ENCODE measurements at regions not wholly inside any gene's neighbourhood (a gene's known extent, or its start where the extent isn't known, plus 50 kb on each side); places are given as distances from the start of the nearest gene placed in this dataset.

GRCh38 chr16:86030116-86030515, 131.2 kb downstream of the IRF8 start:
- H3K36me3 ChIP-seq (ENCODE audit: insufficient read depth, low read length) = no peaks in the 10 kb centered on the region
- H3K79me2 ChIP-seq (ENCODE audit: insufficient read depth, low read length) = no peaks in the 10 kb centered on the region
- H4K20me1 ChIP-seq (ENCODE audit: insufficient read depth, low read length) = no peaks in the 10 kb centered on the region

GRCh38 chr16:86031141-86031678, 132.2 kb downstream of the IRF8 start:
- H3K27me3 ChIP-seq (ENCODE audit: insufficient read depth, low read length) = peaks cover 24% of the 10 kb centered on the region
- no peak for DNase-seq (ENCODE audit: insufficient read length, low spot score, missing footprints)
- H3K27ac ChIP-seq (ENCODE audit: low read depth, low read length) = no peak overlapping the region
- H2AFZ ChIP-seq (ENCODE audit: low read length) = no peak overlapping the region
- H4K20me1 ChIP-seq (ENCODE audit: insufficient read depth, low read length) = no peaks in the 10 kb centered on the region
- H3K4me3 ChIP-seq (ENCODE audit: insufficient read depth, low read length) = no peak overlapping the region
- H3K36me3 ChIP-seq (ENCODE audit: insufficient read depth, low read length) = no peaks in the 10 kb centered on the region
- TF ChIP-seq, protein P1, sequence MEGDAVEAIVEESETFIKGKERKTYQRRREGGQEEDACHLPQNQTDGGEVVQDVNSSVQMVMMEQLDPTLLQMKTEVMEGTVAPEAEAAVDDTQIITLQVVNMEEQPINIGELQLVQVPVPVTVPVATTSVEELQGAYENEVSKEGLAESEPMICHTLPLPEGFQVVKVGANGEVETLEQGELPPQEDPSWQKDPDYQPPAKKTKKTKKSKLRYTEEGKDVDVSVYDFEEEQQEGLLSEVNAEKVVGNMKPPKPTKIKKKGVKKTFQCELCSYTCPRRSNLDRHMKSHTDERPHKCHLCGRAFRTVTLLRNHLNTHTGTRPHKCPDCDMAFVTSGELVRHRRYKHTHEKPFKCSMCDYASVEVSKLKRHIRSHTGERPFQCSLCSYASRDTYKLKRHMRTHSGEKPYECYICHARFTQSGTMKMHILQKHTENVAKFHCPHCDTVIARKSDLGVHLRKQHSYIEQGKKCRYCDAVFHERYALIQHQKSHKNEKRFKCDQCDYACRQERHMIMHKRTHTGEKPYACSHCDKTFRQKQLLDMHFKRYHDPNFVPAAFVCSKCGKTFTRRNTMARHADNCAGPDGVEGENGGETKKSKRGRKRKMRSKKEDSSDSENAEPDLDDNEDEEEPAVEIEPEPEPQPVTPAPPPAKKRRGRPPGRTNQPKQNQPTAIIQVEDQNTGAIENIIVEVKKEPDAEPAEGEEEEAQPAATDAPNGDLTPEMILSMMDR (IDR thresholded peaks at IDR 0.05; ENCODE audit: extremely low read depth, low read depth, low read length) = no peak
- no peak overlapping the region for H3K4me2 ChIP-seq (ENCODE audit: insufficient read depth, low read length)
- H3K4me1 ChIP-seq (ENCODE audit: insufficient read depth, low read length) = no peaks in the 10 kb centered on the region
- H3K9me3 ChIP-seq (ENCODE audit: low read depth, low read length) = no peaks in the 10 kb centered on the region
- no peaks in the 10 kb centered on the region for H3K79me2 ChIP-seq (ENCODE audit: insufficient read depth, low read length)

More at GRCh38 chr16:86030116-86030515, 131.2 kb downstream of the IRF8 start:
- peaks cover 24% of the 10 kb centered on the region for H3K27me3 ChIP-seq (ENCODE audit: insufficient read depth, low read length)
- no peaks in the 10 kb centered on the region for H3K9me3 ChIP-seq (ENCODE audit: low read depth, low read length)
- H3K4me3 ChIP-seq (ENCODE audit: insufficient read depth, low read length) = no peak overlapping the region
- no peak overlapping the region for H2AFZ ChIP-seq (ENCODE audit: low read length)
- H3K4me2 ChIP-seq (ENCODE audit: insufficient read depth, low read length) = no peak overlapping the region
- H3K4me1 ChIP-seq (ENCODE audit: insufficient read depth, low read length) = no peaks in the 10 kb centered on the region
- DNase-seq (ENCODE audit: insufficient read length, low spot score, missing footprints) = no peak
- TF ChIP-seq, protein P1 (IDR thresholded peaks at IDR 0.05; ENCODE audit: extremely low read depth, low read depth, low read length) = no peak
- H3K27ac ChIP-seq (ENCODE audit: low read depth, low read length) = no peak overlapping the region

DNA sequence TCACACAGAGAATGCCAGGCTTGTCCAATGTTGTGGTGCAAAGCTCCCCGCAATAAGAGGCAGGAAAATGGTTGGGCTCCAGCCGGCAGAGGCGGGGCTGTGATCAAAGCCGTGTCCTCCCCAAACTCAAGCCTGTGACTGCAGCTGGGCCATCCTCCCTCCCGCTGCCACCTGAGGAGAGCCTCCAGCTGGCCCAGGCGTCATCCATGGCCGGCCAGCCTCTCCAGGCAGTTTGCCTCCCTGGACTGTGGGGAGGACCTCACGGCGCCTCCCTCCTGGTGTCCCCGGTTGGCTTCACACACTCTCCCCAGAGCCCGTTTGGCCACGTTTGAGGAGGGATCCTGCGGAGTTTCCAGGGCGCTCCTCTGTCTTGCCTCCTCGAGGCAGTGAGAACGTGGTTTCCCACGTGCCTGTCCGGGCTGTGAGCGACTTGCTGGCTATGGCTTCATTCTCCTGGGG, 134.1 kb downstream of the IRF8 start:
- no peak for DNase-seq (ENCODE audit: insufficient read length, low spot score, missing footprints)
- Histone ChIP-seq H3K27me3 (ENCODE audit: insufficient read depth, low read length) (peaks cover 24% of the 10 kb centered on the region), H3K36me3 (ENCODE audit: insufficient read depth, low read length) (no peaks in the 10 kb centered on the region), H2AFZ (ENCODE audit: low read length) (no peak overlapping the region), H3K4me2 (ENCODE audit: insufficient read depth, low read length) (no peak overlapping the region), H4K20me1 (ENCODE audit: insufficient read depth, low read length) (no peaks in the 10 kb centered on the region), H3K9me3 (ENCODE audit: low read depth, low read length) (no peaks in the 10 kb centered on the region), H3K27ac (ENCODE audit: low read depth, low read length) (no peak overlapping the region), H3K79me2 (ENCODE audit: insufficient read depth, low read length) (no peaks in the 10 kb centered on the region), H3K4me3 (ENCODE audit: insufficient read depth, low read length) (no peak overlapping the region), H3K4me1 (ENCODE audit: insufficient read depth, low read length) (no peaks in the 10 kb centered on the region)
- TF ChIP-seq, protein P1 (IDR thresholded peaks at IDR 0.05; ENCODE audit: extremely low read depth, low read depth, low read length) = no peak

- Histone ChIP-seq H3K27me3 (ENCODE audit: insufficient read depth, low read length) (peaks cover 24% of the 10 kb centered on the region), H3K4me1 (ENCODE audit: insufficient read depth, low read length) (no peaks in the 10 kb centered on the region), H3K27ac (ENCODE audit: low read depth, low read length) (no peak overlapping the region), H4K20me1 (ENCODE audit: insufficient read depth, low read length) (no peaks in the 10 kb centered on the region), H3K9me3 (ENCODE audit: low read depth, low read length) (no peaks in the 10 kb centered on the region), H3K36me3 (ENCODE audit: insufficient read depth, low read length) (no peaks in the 10 kb centered on the region), H2AFZ (ENCODE audit: low read length) (no peak overlapping the region), H3K4me3 (ENCODE audit: insufficient read depth, low read length) (no peak overlapping the region), H3K79me2 (ENCODE audit: insufficient read depth, low read length) (no peaks in the 10 kb centered on the region), H3K4me2 (ENCODE audit: insufficient read depth, low read length) (no peak overlapping the region)
- peak; percentile 49 for DNase-seq (ENCODE audit: insufficient read length, low spot score, missing footprints)
- TF ChIP-seq, protein P1 (IDR thresholded peaks at IDR 0.05; ENCODE audit: extremely low read depth, low read depth, low read length) = no peak
Measured at GRCh38 chr16:86033971-86034370, 135.0 kb downstream of the IRF8 start.
